Natural killer cell treated with Interleukin-12 subunit alpha and Interleukin-12 subunit beta and Interleukin-15 and Interleukin-18, amount 100 ng/mL, for 72 hours (primary cell): ENCODE measurements at regions not wholly inside any gene's neighbourhood (a gene's known extent, or its start where the extent isn't known, plus 50 kb on each side); places are given as distances from the start of the nearest gene placed in this dataset.

Experiments
- ATAC-seq, 2 donors: fragments of 150-1000 bp; cut with Tn5 transposase in 1 of 2; sonication (Bioruptor Pico), chemical (Tn5 transposase) in 1 of 2; 2 replicates each; pipeline ENCODE4 v1.10.0; 2021
- DNase-seq: peaks from one replicate; pipeline ENCODE4 v3.0.0; 2022; ENCODE audit warnings: low spot score
- H3K27ac Mint-ChIP-seq, 2 donors: 1 replicate in 1 of 2; 2 replicates in 1 of 2; pipeline ENCODE4 v1.8.0; 2022; ENCODE audit warnings: mixed read lengths in 2 of 2, mild to moderate bottlenecking in 1 of 2, moderate library complexity in 1 of 2
- H3K27me3 Mint-ChIP-seq, 2 donors: 1 replicate in 1 of 2; 2 replicates in 1 of 2; pipeline ENCODE4 v1.8.0; 2022; ENCODE audit warnings: mixed read lengths in 2 of 2
- H3K36me3 Mint-ChIP-seq: one replicate; pipeline ENCODE4 v1.8.0; 2022; ENCODE audit warnings: mixed read lengths
- H3K4me1 Mint-ChIP-seq, 2 donors: 1 replicate in 1 of 2; 2 replicates in 1 of 2; pipeline ENCODE4 v1.8.0; 2022; ENCODE audit warnings: low read depth in 2 of 2, mixed read lengths in 2 of 2, mild to moderate bottlenecking in 1 of 2
- H3K4me3 Mint-ChIP-seq: one replicate; pipeline ENCODE4 v1.8.0; 2022; ENCODE audit warnings: mixed read lengths
- H3K9me3 Mint-ChIP-seq: 2 replicates; pipeline ENCODE4 v1.8.0; 2022; ENCODE audit warnings: mixed read lengths

GRCh38 chr13:67857581-67858310, 627.6 kb upstream of the PCDH9 start:
- Mint-ChIP-seq H3K27ac (no peak overlapping the region), H3K4me3 (no peak overlapping the region), H3K9me3 (peaks cover 11% of the 10 kb centered on the region), H3K4me1 (no peaks in the 10 kb centered on the region), H3K27me3 (no peaks in the 10 kb centered on the region), H3K36me3 (peaks cover 5% of the 10 kb centered on the region)
- DNase-seq (no peak), ATAC-seq (no peak)

DNA sequence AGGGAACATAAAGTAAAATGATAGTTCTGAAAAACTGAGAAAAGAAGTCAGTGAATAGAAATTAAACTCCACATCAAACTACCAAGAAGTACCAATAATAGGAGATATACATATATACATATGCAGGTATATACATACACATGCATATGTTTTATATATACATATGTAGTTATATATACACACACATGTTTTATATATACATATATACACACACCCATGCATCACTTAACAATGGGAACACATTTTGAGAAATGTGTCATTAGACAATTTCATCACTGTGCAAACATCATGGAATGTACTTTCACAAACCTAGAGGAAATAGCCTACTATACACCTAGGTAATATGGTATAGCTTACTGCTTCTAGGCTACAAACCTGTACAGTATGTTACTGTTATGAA, 626.8 kb upstream of the PCDH9 start:
- ATAC-seq = no peak
- Mint-ChIP-seq H3K9me3 (peaks cover 12% of the 10 kb centered on the region), H3K4me3 (no peak overlapping the region), H3K36me3 (peaks cover 4% of the 10 kb centered on the region), H3K27ac (no peak overlapping the region), H3K4me1 (no peaks in the 10 kb centered on the region), H3K27me3 (no peaks in the 10 kb centered on the region)
- no peak for DNase-seq

DNA sequence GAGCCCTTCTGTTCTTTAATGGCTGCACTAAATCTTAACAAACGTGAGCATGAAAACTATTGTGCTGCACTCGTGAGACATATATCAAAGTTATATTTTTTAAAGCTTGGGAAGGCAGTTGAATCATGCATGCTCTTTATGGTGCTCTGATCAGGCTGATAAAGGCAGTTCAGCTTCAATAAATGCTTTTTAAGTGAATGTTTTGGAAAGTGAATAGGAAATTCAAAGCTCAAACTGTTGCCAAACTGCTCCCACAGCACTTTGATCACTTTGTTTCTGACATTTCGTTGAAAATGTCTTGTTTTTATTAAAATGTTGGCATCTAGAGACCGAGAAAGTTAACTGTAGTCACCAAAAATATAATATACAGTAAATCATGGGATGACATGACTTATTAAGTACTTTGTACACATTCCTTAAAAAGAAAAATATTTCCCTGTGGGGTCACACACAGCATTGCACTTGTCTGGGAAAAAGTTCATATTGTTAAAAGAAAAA, 625.7 kb upstream of the PCDH9 start:
- H3K4me1 Mint-ChIP-seq = no peaks in the 10 kb centered on the region
- H3K9me3 Mint-ChIP-seq = peaks cover 16% of the 10 kb centered on the region
- no peaks in the 10 kb centered on the region for H3K36me3 Mint-ChIP-seq
- DNase-seq = no peak
- H3K4me3 Mint-ChIP-seq = no peak overlapping the region
- no peak for ATAC-seq
- no peaks in the 10 kb centered on the region for H3K27me3 Mint-ChIP-seq
- H3K27ac Mint-ChIP-seq = no peak overlapping the region

GRCh38 chr13:67854990-67855389, 624.9 kb upstream of the PCDH9 start:
- Mint-ChIP-seq H3K4me3 (no peak overlapping the region), H3K36me3 (no peaks in the 10 kb centered on the region), H3K9me3 (peaks cover 14% of the 10 kb centered on the region), H3K4me1 (no peaks in the 10 kb centered on the region), H3K27ac (no peak overlapping the region), H3K27me3 (no peaks in the 10 kb centered on the region)
- DNase-seq (no peak), ATAC-seq (no peak)

- peaks cover 12% of the 10 kb centered on the region for H3K9me3 Mint-ChIP-seq
- no peak for DNase-seq
- H3K36me3 Mint-ChIP-seq = peaks cover 4% of the 10 kb centered on the region
- no peaks in the 10 kb centered on the region for H3K4me1 Mint-ChIP-seq
- no peaks in the 10 kb centered on the region for H3K27me3 Mint-ChIP-seq
- no peak for ATAC-seq
- H3K4me3 Mint-ChIP-seq = no peak overlapping the region
- H3K27ac Mint-ChIP-seq = no peak overlapping the region
Measured at GRCh38 chr13:67844574-67844973, 614.4 kb upstream of the PCDH9 start.

GRCh38 chr13:67841071-67841470, 610.9 kb upstream of the PCDH9 start:
- H3K4me3 Mint-ChIP-seq = no peak overlapping the region
- peaks cover 4% of the 10 kb centered on the region for H3K36me3 Mint-ChIP-seq
- H3K4me1 Mint-ChIP-seq = no peaks in the 10 kb centered on the region
- peaks cover 22% of the 10 kb centered on the region for H3K9me3 Mint-ChIP-seq
- DNase-seq (no peak), ATAC-seq (no peak)
- H3K27ac Mint-ChIP-seq = no peak overlapping the region
- no peaks in the 10 kb centered on the region for H3K27me3 Mint-ChIP-seq

GRCh38 chr13:67833564-67833963, 603.4 kb upstream of the PCDH9 start:
- H3K27ac Mint-ChIP-seq = no peak overlapping the region
- no peaks in the 10 kb centered on the region for H3K27me3 Mint-ChIP-seq
- ATAC-seq (no peak), DNase-seq (no peak)
- H3K9me3 Mint-ChIP-seq = peaks cover 16% of the 10 kb centered on the region
- no peaks in the 10 kb centered on the region for H3K4me1 Mint-ChIP-seq
- H3K36me3 Mint-ChIP-seq = no peaks in the 10 kb centered on the region
- no peak overlapping the region for H3K4me3 Mint-ChIP-seq

DNA sequence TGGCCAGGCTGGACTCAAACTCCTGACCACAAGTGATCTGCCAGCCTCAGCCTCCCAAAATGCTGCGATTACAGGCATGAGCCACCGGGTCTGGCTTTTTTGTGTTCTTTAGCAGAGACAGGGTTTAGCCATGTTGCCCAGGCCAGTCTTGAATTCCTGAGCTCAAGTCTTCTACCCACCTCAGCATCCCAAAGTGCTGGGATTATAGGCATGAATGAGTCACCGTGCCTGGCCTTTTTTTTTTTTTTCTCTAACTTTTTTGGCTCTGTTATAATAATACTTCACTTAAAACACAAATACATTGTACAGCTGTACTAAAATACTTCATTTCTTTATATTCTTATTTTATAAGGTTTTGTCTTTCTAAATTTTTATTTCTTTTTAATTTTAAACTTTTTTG, 599.5 kb upstream of the PCDH9 start:
- no peaks in the 10 kb centered on the region for H3K27me3 Mint-ChIP-seq
- ATAC-seq (no peak), DNase-seq (no peak)
- no peaks in the 10 kb centered on the region for H3K4me1 Mint-ChIP-seq
- H3K9me3 Mint-ChIP-seq = peaks cover 21% of the 10 kb centered on the region
- no peak overlapping the region for H3K27ac Mint-ChIP-seq
- H3K4me3 Mint-ChIP-seq = no peak overlapping the region
- H3K36me3 Mint-ChIP-seq = no peaks in the 10 kb centered on the region

GRCh38 chr13:67827992-67828391, 597.9 kb upstream of the PCDH9 start:
- ATAC-seq = no peak
- H3K4me3 Mint-ChIP-seq = no peak overlapping the region
- H3K4me1 Mint-ChIP-seq = no peaks in the 10 kb centered on the region
- peaks cover 21% of the 10 kb centered on the region for H3K9me3 Mint-ChIP-seq
- H3K27ac Mint-ChIP-seq = no peak overlapping the region
- no peak for DNase-seq
- H3K36me3 Mint-ChIP-seq = no peaks in the 10 kb centered on the region
- no peaks in the 10 kb centered on the region for H3K27me3 Mint-ChIP-seq

GRCh38 chr13:67821606-67822005, 591.5 kb upstream of the PCDH9 start:
- no peaks in the 10 kb centered on the region for H3K4me1 Mint-ChIP-seq
- ATAC-seq (no peak), DNase-seq (no peak)
- no peaks in the 10 kb centered on the region for H3K36me3 Mint-ChIP-seq
- no peak overlapping the region for H3K27ac Mint-ChIP-seq
- no peaks in the 10 kb centered on the region for H3K27me3 Mint-ChIP-seq
- H3K4me3 Mint-ChIP-seq = no peak overlapping the region
- H3K9me3 Mint-ChIP-seq = peaks cover 10% of the 10 kb centered on the region

GRCh38 chr13:67806796-67807195, 576.7 kb upstream of the PCDH9 start:
- no peaks in the 10 kb centered on the region for H3K9me3 Mint-ChIP-seq
- no peak overlapping the region for H3K4me3 Mint-ChIP-seq
- no peak for DNase-seq
- no peaks in the 10 kb centered on the region for H3K27me3 Mint-ChIP-seq
- H3K36me3 Mint-ChIP-seq = no peaks in the 10 kb centered on the region
- no peaks in the 10 kb centered on the region for H3K4me1 Mint-ChIP-seq
- no peak for ATAC-seq
- H3K27ac Mint-ChIP-seq = no peak overlapping the region

GRCh38 chr13:67803118-67803517, 573.0 kb upstream of the PCDH9 start:
- H3K9me3 Mint-ChIP-seq = peaks cover 8% of the 10 kb centered on the region
- no peaks in the 10 kb centered on the region for H3K27me3 Mint-ChIP-seq
- DNase-seq (no peak), ATAC-seq (no peak)
- H3K36me3 Mint-ChIP-seq = no peaks in the 10 kb centered on the region
- no peaks in the 10 kb centered on the region for H3K4me1 Mint-ChIP-seq
- H3K4me3 Mint-ChIP-seq = no peak overlapping the region
- no peak overlapping the region for H3K27ac Mint-ChIP-seq

- DNase-seq (no peak), ATAC-seq (no peak)
- no peaks in the 10 kb centered on the region for H3K27me3 Mint-ChIP-seq
- H3K4me3 Mint-ChIP-seq = no peak overlapping the region
- H3K27ac Mint-ChIP-seq = no peak overlapping the region
- no peaks in the 10 kb centered on the region for H3K4me1 Mint-ChIP-seq
- peaks cover 3% of the 10 kb centered on the region for H3K9me3 Mint-ChIP-seq
- H3K36me3 Mint-ChIP-seq = no peaks in the 10 kb centered on the region
Measured at GRCh38 chr13:67792151-67792676, 562.1 kb upstream of the PCDH9 start.

DNA sequence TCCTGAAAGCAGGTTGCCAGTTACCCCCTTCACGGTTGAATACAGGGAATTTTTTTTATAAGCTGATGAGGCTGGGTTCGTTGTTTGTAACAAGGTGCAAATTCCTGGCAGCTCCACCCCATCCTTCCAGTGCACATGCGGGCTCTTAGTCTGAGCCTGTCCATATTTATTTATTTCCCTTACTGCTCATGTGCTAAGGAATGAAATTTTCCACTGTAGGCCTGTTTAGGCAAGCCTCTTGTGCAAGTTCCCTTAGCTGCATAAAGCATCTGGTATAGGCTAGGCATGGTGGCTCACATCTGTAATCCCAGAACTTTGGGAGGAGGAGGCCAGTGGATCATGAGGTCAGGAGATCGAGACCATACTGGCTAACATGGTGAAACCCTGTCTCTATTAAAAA, 560.9 kb upstream of the PCDH9 start:
- Mint-ChIP-seq H3K36me3 (no peaks in the 10 kb centered on the region), H3K4me3 (no peak overlapping the region), H3K27ac (no peak overlapping the region), H3K27me3 (no peaks in the 10 kb centered on the region), H3K9me3 (peaks cover 3% of the 10 kb centered on the region), H3K4me1 (no peaks in the 10 kb centered on the region)
- ATAC-seq (no peak), DNase-seq (no peak)

DNA sequence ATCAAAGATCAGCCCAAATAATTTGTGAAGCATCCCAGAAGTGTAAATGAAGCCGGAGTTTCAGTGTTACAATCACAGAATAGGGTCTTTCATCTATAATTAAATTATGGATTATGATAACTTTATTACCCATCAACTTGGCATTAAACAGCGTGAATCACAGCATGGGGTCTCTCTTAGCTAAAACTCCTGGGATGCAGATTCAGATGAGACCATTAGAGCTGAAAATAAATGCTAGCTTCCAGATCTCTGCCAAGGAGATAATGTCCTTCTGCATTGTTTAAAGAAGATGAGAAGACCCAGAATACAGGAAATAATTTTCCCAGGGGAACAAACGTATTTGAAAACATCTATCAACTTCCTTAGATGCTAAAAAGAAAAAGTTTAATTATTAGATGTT, 546.0 kb upstream of the PCDH9 start:
- Mint-ChIP-seq H3K4me1 (no peaks in the 10 kb centered on the region), H3K4me3 (no peak overlapping the region), H3K27me3 (no peaks in the 10 kb centered on the region), H3K36me3 (peaks cover 6% of the 10 kb centered on the region), H3K9me3 (peaks cover 14% of the 10 kb centered on the region), H3K27ac (no peak overlapping the region)
- DNase-seq (no peak), ATAC-seq (no peak)
